SK-N-MC (cell line): ENCODE measurements at regions not wholly inside any gene's neighbourhood (a gene's known extent, or its start where the extent isn't known, plus 50 kb on each side); places are given as distances from the start of the nearest gene placed in this dataset.

ENCODE experiments used
- EZH2 ChIP-seq: fragments of 200-600 bp; sonication (generic); IDR thresholded peaks from one replicate; pipeline ENCODE4 v1.6.1; 2017; ENCODE audit warnings: antibody characterized with exemption
- POLR2AphosphoS5 ChIP-seq: IDR thresholded peaks from 2 replicates; pipeline ENCODE4 v1.6.1; 2012; ENCODE audit warnings: mild to moderate bottlenecking, low read depth, low read length, borderline replicate concordance

DNA sequence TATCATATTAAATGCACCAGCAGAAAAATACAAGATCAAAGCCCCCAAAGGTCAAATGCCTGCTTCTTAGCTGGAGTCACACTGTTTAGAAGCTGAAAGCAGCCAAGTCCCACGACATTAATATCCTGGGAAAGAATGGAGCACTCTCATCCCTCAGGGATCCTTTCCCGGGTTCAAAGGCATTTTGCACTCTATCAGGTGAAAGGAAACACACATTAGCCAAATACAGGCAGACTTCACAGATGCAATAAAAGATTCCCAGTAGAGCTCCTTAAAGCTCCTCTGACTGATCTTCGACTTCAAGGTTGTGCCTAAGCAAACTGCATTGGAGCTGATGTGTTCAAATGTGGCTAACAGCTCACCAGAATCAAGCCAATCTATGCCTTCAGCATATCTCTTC is 158.4 kb downstream of the RNF152 start:
- TF ChIP-seq EZH2 (no peak), POLR2AphosphoS5 (no peak)
